ENCODE measurements at regions not wholly inside any gene's neighbourhood (a gene's known extent, or its start where the extent isn't known, plus 50 kb on each side); places are given as distances from the start of the nearest gene placed in this dataset.
"Not testable (repeated sequence)": the region's sequence is repeated elsewhere in the genome, so short reads cannot be mapped to it uniquely, and the experiment has no call there.

- no peak overlapping the region for H3K4me3 ChIP-seq (ENCODE audit: control insufficient read depth, low read depth, low read length)
- no peak for TF ChIP-seq CTCF (conservative IDR thresholded peaks at IDR 0.05; ENCODE audit: control insufficient read depth, insufficient read depth, low read depth, low read length)
- DNase-seq (ENCODE audit: low read depth) = no peak
Measured at GRCh38 chr13:18936104-18936503, 245.5 kb downstream of the TUBA3C start.

GRCh38 chr13:18921063-18921462, 260.6 kb downstream of the TUBA3C start:
- DNase-seq (ENCODE audit: low read depth) = no peak
- no peak overlapping the region for H3K4me3 ChIP-seq (ENCODE audit: control insufficient read depth, low read depth, low read length)
- no peak for TF ChIP-seq CTCF (conservative IDR thresholded peaks at IDR 0.05; ENCODE audit: control insufficient read depth, insufficient read depth, low read depth, low read length)

GRCh38 chr13:18905096-18905495, 276.5 kb downstream of the TUBA3C start:
- DNase-seq (ENCODE audit: low read depth); H3K4me3 ChIP-seq (ENCODE audit: control insufficient read depth, low read depth, low read length): not testable (repeated sequence)

- DNase-seq (ENCODE audit: low read depth) = not testable (repeated sequence)
Measured at GRCh38 chr13:18895411-18895810, 286.2 kb downstream of the TUBA3C start.

GRCh38 chr13:18891242-18891641, 290.4 kb downstream of the TUBA3C start:
- not testable (repeated sequence) for DNase-seq (ENCODE audit: low read depth); H3K4me3 ChIP-seq (ENCODE audit: control insufficient read depth, low read depth, low read length)

More at GRCh38 chr13:18895411-18895810, 286.2 kb downstream of the TUBA3C start:
- not testable (repeated sequence) for H3K4me3 ChIP-seq (ENCODE audit: control insufficient read depth, low read depth, low read length)

GRCh38 chr13:18874875-18875789, 306.5 kb downstream of the TUBA3C start:
- peak; percentile 0 for DNase-seq (ENCODE audit: low read depth)
- not testable (repeated sequence) for H3K4me3 ChIP-seq (ENCODE audit: control insufficient read depth, low read depth, low read length)

- not testable (repeated sequence) for DNase-seq (ENCODE audit: low read depth); H3K4me3 ChIP-seq (ENCODE audit: control insufficient read depth, low read depth, low read length)
Measured at GRCh38 chr13:18870557-18870956, 311.1 kb downstream of the TUBA3C start.

GRCh38 chr13:18869365-18869764, 312.3 kb downstream of the TUBA3C start:
- DNase-seq (ENCODE audit: low read depth); H3K4me3 ChIP-seq (ENCODE audit: control insufficient read depth, low read depth, low read length): not testable (repeated sequence)

GRCh38 chr13:18837986-18838629, 343.5 kb downstream of the TUBA3C start:
- not testable (repeated sequence) for DNase-seq (ENCODE audit: low read depth)

GRCh38 chr13:18837179-18837745, 344.4 kb downstream of the TUBA3C start:
- not testable (repeated sequence) for DNase-seq (ENCODE audit: low read depth); H3K4me3 ChIP-seq (ENCODE audit: control insufficient read depth, low read depth, low read length)

More at GRCh38 chr13:18837986-18838629, 343.5 kb downstream of the TUBA3C start:
- not testable (repeated sequence) for H3K4me3 ChIP-seq (ENCODE audit: control insufficient read depth, low read depth, low read length)

GRCh38 chr13:18836371-18837178, 345.0 kb downstream of the TUBA3C start:
- not testable (repeated sequence) for DNase-seq (ENCODE audit: low read depth)

GRCh38 chr13:18835754-18836153, 345.9 kb downstream of the TUBA3C start:
- DNase-seq (ENCODE audit: low read depth); H3K4me3 ChIP-seq (ENCODE audit: control insufficient read depth, low read depth, low read length): not testable (repeated sequence)

More at GRCh38 chr13:18836371-18837178, 345.0 kb downstream of the TUBA3C start:
- H3K4me3 ChIP-seq (ENCODE audit: control insufficient read depth, low read depth, low read length) = not testable (repeated sequence)

- not testable (repeated sequence) for DNase-seq (ENCODE audit: low read depth); H3K4me3 ChIP-seq (ENCODE audit: control insufficient read depth, low read depth, low read length)
Measured at GRCh38 chr13:18824678-18825077, 356.9 kb downstream of the TUBA3C start.

GRCh38 chr13:18822655-18823639, 358.7 kb downstream of the TUBA3C start:
- not testable (repeated sequence) for DNase-seq (ENCODE audit: low read depth)

More at GRCh38 chr13:18822655-18823639, 358.7 kb downstream of the TUBA3C start:
- H3K4me3 ChIP-seq (ENCODE audit: control insufficient read depth, low read depth, low read length) = not testable (repeated sequence)
